IMR-90 (cell line): ENCODE measurements at regions not wholly inside any gene's neighbourhood (a gene's known extent, or its start where the extent isn't known, plus 50 kb on each side); places are given as distances from the start of the nearest gene placed in this dataset.

Source experiments
- CEBPB ChIP-seq: IDR thresholded peaks from 2 replicates; pipeline ENCODE4 v1.6.1; 2012; ENCODE audit warnings: low read depth, low read length, improper control_type of control experiment
- FOS ChIP-seq: fragments of 150-350 bp; IDR thresholded peaks from 2 replicates; pipeline ENCODE4 v1.6.1; 2016; ENCODE audit warnings: low read depth, low read length
- MAFK ChIP-seq: IDR thresholded peaks from 2 replicates; pipeline ENCODE4 v1.6.1; 2012; ENCODE audit warnings: low read depth, low read length, improper control_type of control experiment
- MXI1 ChIP-seq: IDR thresholded peaks from 2 replicates; pipeline ENCODE4 v1.6.1; 2012; ENCODE audit warnings: low read depth, mild to moderate bottlenecking, low read length, moderate library complexity, borderline replicate concordance
- POLR2A ChIP-seq: IDR thresholded peaks from 2 replicates; pipeline ENCODE4 v1.6.1; 2012; ENCODE audit warnings: mild to moderate bottlenecking, low read depth, low read length
- RAD21 ChIP-seq: IDR thresholded peaks from 2 replicates; pipeline ENCODE4 v1.6.1; 2012; ENCODE audit warnings: low read length, improper control_type of control experiment
- RCOR1 ChIP-seq: IDR thresholded peaks from 2 replicates; pipeline ENCODE4 v1.6.1; 2012; ENCODE audit warnings: mild to moderate bottlenecking, low read length, improper control_type of control experiment; ENCODE audit not compliant: insufficient replicate concordance
- RFX5 ChIP-seq: IDR thresholded peaks from 2 replicates; pipeline ENCODE4 v1.8.0; 2012; ENCODE audit warnings: low read depth, mild to moderate bottlenecking, low read length, moderate library complexity
- SMC3 ChIP-seq: fragments of 150-350 bp; IDR thresholded peaks from 2 replicates; pipeline ENCODE4 v1.6.1; 2016; ENCODE audit warnings: low read depth, mild to moderate bottlenecking, antibody characterized with exemption, low read length, moderate library complexity
- TF ChIP-seq, protein P1 (sequence below): conservative IDR thresholded peaks from 2 replicates; pipeline ENCODE4 v1.5.1; 2012; ENCODE audit warnings: mild to moderate bottlenecking, low read depth, low read length, improper control_type of control experiment

DNA sequence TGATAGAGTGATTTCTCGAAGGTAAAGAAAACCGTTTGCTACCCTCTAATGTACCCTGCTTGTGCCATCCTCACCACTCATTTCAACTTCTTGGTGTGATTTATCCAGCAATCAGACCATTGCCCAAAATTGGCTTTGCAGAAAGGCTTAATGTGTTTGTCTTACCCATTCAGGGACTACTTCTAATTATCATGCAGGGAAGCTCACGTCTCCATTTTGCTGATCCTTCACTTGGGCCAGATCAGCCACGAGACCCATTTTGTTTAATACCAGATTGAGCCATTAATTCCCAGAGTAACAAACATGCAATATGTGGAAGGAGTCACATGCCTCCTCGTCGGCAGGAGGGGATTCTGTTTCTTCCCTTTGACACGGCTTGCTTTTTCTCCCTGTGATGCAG lies 51.1 kb upstream of the CRY1 start:
- TF ChIP-seq, protein P1, sequence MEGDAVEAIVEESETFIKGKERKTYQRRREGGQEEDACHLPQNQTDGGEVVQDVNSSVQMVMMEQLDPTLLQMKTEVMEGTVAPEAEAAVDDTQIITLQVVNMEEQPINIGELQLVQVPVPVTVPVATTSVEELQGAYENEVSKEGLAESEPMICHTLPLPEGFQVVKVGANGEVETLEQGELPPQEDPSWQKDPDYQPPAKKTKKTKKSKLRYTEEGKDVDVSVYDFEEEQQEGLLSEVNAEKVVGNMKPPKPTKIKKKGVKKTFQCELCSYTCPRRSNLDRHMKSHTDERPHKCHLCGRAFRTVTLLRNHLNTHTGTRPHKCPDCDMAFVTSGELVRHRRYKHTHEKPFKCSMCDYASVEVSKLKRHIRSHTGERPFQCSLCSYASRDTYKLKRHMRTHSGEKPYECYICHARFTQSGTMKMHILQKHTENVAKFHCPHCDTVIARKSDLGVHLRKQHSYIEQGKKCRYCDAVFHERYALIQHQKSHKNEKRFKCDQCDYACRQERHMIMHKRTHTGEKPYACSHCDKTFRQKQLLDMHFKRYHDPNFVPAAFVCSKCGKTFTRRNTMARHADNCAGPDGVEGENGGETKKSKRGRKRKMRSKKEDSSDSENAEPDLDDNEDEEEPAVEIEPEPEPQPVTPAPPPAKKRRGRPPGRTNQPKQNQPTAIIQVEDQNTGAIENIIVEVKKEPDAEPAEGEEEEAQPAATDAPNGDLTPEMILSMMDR, result no peak
- no peak for TF ChIP-seq RCOR1
- TF ChIP-seq RFX5, result no peak
- no peak for TF ChIP-seq SMC3
- TF ChIP-seq POLR2A, result no peak
- no peak for TF ChIP-seq RAD21
- TF ChIP-seq FOS, result no peak
- no peak for TF ChIP-seq CEBPB
- no peak for TF ChIP-seq MXI1
- TF ChIP-seq MAFK, result no peak
